H1 (cell line): ENCODE measurements at regions not wholly inside any gene's neighbourhood (a gene's known extent, or its start where the extent isn't known, plus 50 kb on each side); places are given as distances from the start of the nearest gene placed in this dataset.

Experiments used
- CTCF ChIA-PET: fragments of 300-600 bp; sonication (Branson Sonifier 250); formaldehyde crosslinking; loops from one replicate; lab custom pipeline; 2021; ENCODE audit not compliant: partially characterized antibody; lab: Charles Lee
- POLR2A ChIA-PET: fragments of 300-600 bp; sonication (Branson Sonifier 250); formaldehyde crosslinking; loops from one replicate; lab custom pipeline; 2021; ENCODE audit warnings: inconsistent platforms; ENCODE audit not compliant: partially characterized antibody; lab: Charles Lee
- DNase-seq, 2 experiments: peaks; one replicate each; pipeline versions ENCODE4 v3.0.0 to v3.0.0-alpha.2; 2010 to 2022; ENCODE audit warnings: low spot score in 2 of 2, low read depth in 1 of 2, mixed read lengths in 1 of 2
- FAIRE-seq: peaks from 2 replicates; lab custom pipeline; 2011; peaks lifted over from hg19 to GRCh38; lab: Jason Lieb, UNC
- H2AFZ ChIP-seq: 2 replicates; pipeline ENCODE4 v1.8.1; 2012; ENCODE audit warnings: low read length, inconsistent platforms
- H2AK5ac ChIP-seq: 2 replicates; pipeline ENCODE4 v1.6.1; 2013; ENCODE audit warnings: low read depth, low read length
- H2BK120ac ChIP-seq: replicated peaks from 2 replicates; pipeline ENCODE3; 2013; ENCODE audit warnings: low read depth, low read length, inconsistent platforms
- H2BK12ac ChIP-seq: 2 replicates; pipeline ENCODE4 v1.6.1; 2013; ENCODE audit warnings: low read depth, low read length
- H2BK15ac ChIP-seq: 2 replicates; pipeline ENCODE4 v1.6.1; 2013; ENCODE audit warnings: low read length
- H2BK20ac ChIP-seq: 2 replicates; pipeline ENCODE4 v1.6.1; 2013; ENCODE audit warnings: low read length
- H2BK5ac ChIP-seq: 2 replicates; pipeline ENCODE4 v1.6.1; 2013; ENCODE audit warnings: low read depth, low read length
- H3K14ac ChIP-seq: 2 replicates; pipeline ENCODE4 v1.6.1; 2013; ENCODE audit warnings: inconsistent platforms; ENCODE audit not compliant: insufficient read length
- H3K18ac ChIP-seq: 2 replicates; pipeline ENCODE4 v1.6.1; 2013; ENCODE audit warnings: low read length; ENCODE audit errors: extremely low read depth
- H3K23ac ChIP-seq: 2 replicates; pipeline ENCODE4 v1.6.1; 2013; ENCODE audit warnings: inconsistent platforms; ENCODE audit not compliant: insufficient read length
- H3K23me2 ChIP-seq: 2 replicates; pipeline ENCODE4 v1.6.1; 2013; ENCODE audit warnings: low read depth, low read length
- H3K27ac ChIP-seq: 2 replicates; pipeline ENCODE4 v1.6.1; 2011; ENCODE audit warnings: low read depth, low read length, inconsistent platforms
- H3K27me3 ChIP-seq, 4 experiments: replicated peaks in 1 of 4; 1 replicate in 1 of 4; 2 replicates in 3 of 4; pipeline versions ENCODE4 v1.6.1 to v1.8.1; 2011 to 2013; ENCODE audit warnings: low read length in 3 of 4, mild to moderate bottlenecking in 3 of 4, inconsistent platforms in 2 of 4, mixed read lengths in 2 of 4, moderate library complexity in 1 of 4; ENCODE audit not compliant: control insufficient read depth in 3 of 4, insufficient read depth in 3 of 4; ENCODE audit errors: extremely low read depth in 1 of 4
- H3K36me3 ChIP-seq, 4 experiments: 2 replicates each; pipeline versions ENCODE4 v1.6.1 to v1.8.1; 2011 to 2013; ENCODE audit warnings: mild to moderate bottlenecking in 4 of 4, low read length in 3 of 4, moderate library complexity in 2 of 4, control low read depth in 1 of 4, inconsistent platforms in 1 of 4; ENCODE audit not compliant: insufficient read depth in 4 of 4, control insufficient read depth in 2 of 4
- H3K4ac ChIP-seq: replicated peaks from 2 replicates; pipeline ENCODE3; 2013; ENCODE audit warnings: low read length, low read depth, mixed read lengths, inconsistent platforms; ENCODE audit not compliant: insufficient read length
- H3K4me1 ChIP-seq, 4 experiments: replicated peaks in 1 of 4; 1 replicate in 1 of 4; 2 replicates in 3 of 4; pipeline versions ENCODE4 v1.6.1 to v1.8.1; 2011 to 2013; ENCODE audit warnings: low read length in 3 of 4, inconsistent platforms in 2 of 4, mixed read lengths in 1 of 4; ENCODE audit not compliant: insufficient read depth in 4 of 4, control insufficient read depth in 3 of 4
- H3K4me2 ChIP-seq, 2 experiments: 2 replicates each; pipeline versions ENCODE4 v1.6.1 to v1.8.1; 2011 to 2013; ENCODE audit warnings: low read depth in 2 of 2, low read length in 2 of 2, control low read depth in 1 of 2, inconsistent platforms in 1 of 2, mild to moderate bottlenecking in 1 of 2; ENCODE audit not compliant: insufficient read depth in 1 of 2
- H3K4me3 ChIP-seq, 4 experiments: fragments of 200-600, 300-600 bp in 1 of 4; sonication (generic), shearing (Covaris generic), sonication (Bioruptor Twin) in 1 of 4; 2 replicates each; pipeline versions ENCODE4 v1.5.1 to v1.8.1; 2011 to 2016; ENCODE audit warnings: low read length in 4 of 4, low read depth in 3 of 4, control low read depth in 2 of 4, inconsistent platforms in 2 of 4, mild to moderate bottlenecking in 2 of 4, mixed read lengths in 1 of 4, moderate library complexity in 1 of 4; ENCODE audit not compliant: insufficient read depth in 2 of 4; ENCODE audit errors: extremely low read depth in 1 of 4
- H3K56ac ChIP-seq: replicated peaks from 2 replicates; pipeline ENCODE3; 2013; ENCODE audit warnings: low read depth, mild to moderate bottlenecking, mixed read lengths, low read length, inconsistent platforms; ENCODE audit not compliant: insufficient read length
- H3K79me1 ChIP-seq: 2 replicates; pipeline ENCODE4 v1.6.1; 2013; ENCODE audit warnings: low read depth, low read length, control low read depth
- H3K79me2 ChIP-seq, 2 experiments: 2 replicates each; pipeline versions ENCODE4 v1.6.1 to v1.8.1; 2012 to 2013; ENCODE audit warnings: low read length in 2 of 2, mild to moderate bottlenecking in 2 of 2, inconsistent platforms in 1 of 2; ENCODE audit not compliant: insufficient read depth in 2 of 2, control insufficient read depth in 1 of 2
- H3K9ac ChIP-seq, 4 experiments: replicated peaks in 1 of 4; 1 replicate in 1 of 4; 2 replicates in 3 of 4; pipeline versions ENCODE4 v1.6.1 to v1.8.1; 2011 to 2013; ENCODE audit warnings: low read depth in 3 of 4, low read length in 3 of 4, control low read depth in 2 of 4, mild to moderate bottlenecking in 2 of 4, moderate library complexity in 2 of 4, inconsistent platforms in 1 of 4; ENCODE audit errors: extremely low read depth in 1 of 4
- H3K9me3 ChIP-seq, 2 experiments: 2 replicates each; pipeline versions ENCODE4 v1.6.1 to v1.8.1; 2012 to 2013; ENCODE audit warnings: mild to moderate bottlenecking in 2 of 2, moderate library complexity in 2 of 2, control low read depth in 1 of 2, inconsistent platforms in 1 of 2, low read depth in 1 of 2, low read length in 1 of 2, mixed read lengths in 1 of 2; ENCODE audit not compliant: insufficient read depth in 2 of 2
- H4K20me1 ChIP-seq, 2 experiments: replicated peaks in 1 of 2; 2 replicates each; pipeline versions ENCODE3 to v1.8.1; 2011 to 2013; ENCODE audit warnings: inconsistent platforms in 2 of 2, low read length in 2 of 2, mild to moderate bottlenecking in 1 of 2; ENCODE audit not compliant: insufficient read depth in 2 of 2, control insufficient read depth in 1 of 2
- H4K5ac ChIP-seq: 2 replicates; pipeline ENCODE4 v1.6.1; 2013; ENCODE audit warnings: low read length, low read depth, mixed read lengths, inconsistent platforms; ENCODE audit not compliant: insufficient read length
- H4K8ac ChIP-seq: 2 replicates; pipeline ENCODE4 v1.8.0; 2013; ENCODE audit warnings: mild to moderate bottlenecking, moderate library complexity, low read length, inconsistent platforms; ENCODE audit not compliant: insufficient read depth; ENCODE audit errors: extremely low read depth
- H4K91ac ChIP-seq: replicated peaks from 2 replicates; pipeline ENCODE3; 2013; ENCODE audit warnings: low read length, mixed read lengths, inconsistent platforms; ENCODE audit not compliant: insufficient read length
- ATF3 ChIP-seq: IDR thresholded peaks from 2 replicates; pipeline ENCODE4 v1.6.1; 2011; ENCODE audit warnings: low read depth, mild to moderate bottlenecking, low read length; ENCODE audit not compliant: insufficient read depth
- JUN ChIP-seq: IDR thresholded peaks from 2 replicates; pipeline ENCODE4 v1.6.1; 2011; ENCODE audit warnings: low read depth, mild to moderate bottlenecking, improper control_type of control experiment, low read length
- MAFK ChIP-seq: IDR thresholded peaks from 2 replicates; pipeline ENCODE4 v1.6.1; 2012; ENCODE audit warnings: low read depth, mild to moderate bottlenecking, improper control_type of control experiment, low read length
- WGBS, 2 experiments: shearing (Covaris generic) in 1 of 2; methylation state at CpG; one replicate each; pipeline versions ENCODE4 v1.1.6 to v1.1.7; 2013 to 2015; ENCODE audit warnings: low lambda C conversion rate in 2 of 2, mixed read lengths in 2 of 2, inconsistent platforms in 1 of 2, low coverage in 1 of 2, missing lambda C conversion rate in 1 of 2; ENCODE audit not compliant: insufficient replicate concordance in 2 of 2, insufficient coverage in 1 of 2, insufficient read length in 1 of 2; ENCODE audit errors: extremely low coverage in 1 of 2, missing lambda C conversion rate in 1 of 2; 5-methylcytosine and 5-hydroxymethylcytosine counted together

- no peak overlapping the region for H3K23ac ChIP-seq
- DNase-seq, result no peak
- no peak overlapping the region for H3K9ac ChIP-seq
- no peak overlapping the region for H3K18ac ChIP-seq
- H3K4me2 ChIP-seq, result no peak overlapping the region
- 75% methylated on average over 3 of the region's 3 CpGs; no CpG with 5 or more reads in 1 of the 2 experiments for WGBS, 2 experiments
- ChIA-PET CTCF (no interaction called here), POLR2A (no interaction called here)
- no peaks in the 10 kb centered on the region for H3K79me1 ChIP-seq
- H2BK12ac ChIP-seq, result no peak overlapping the region
- no peak overlapping the region for H3K27ac ChIP-seq
- no peak overlapping the region for H4K5ac ChIP-seq
- H3K14ac ChIP-seq, result no peak overlapping the region
- no peak overlapping the region for H3K56ac ChIP-seq
- FAIRE-seq, result no peak
- no peak overlapping the region for H2BK15ac ChIP-seq
- no peak overlapping the region for H2AK5ac ChIP-seq
- H3K23me2 ChIP-seq, result no peaks in the 10 kb centered on the region
- no peaks in the 10 kb centered on the region for H3K79me2 ChIP-seq
- H2BK20ac ChIP-seq, result no peak overlapping the region
- no peak overlapping the region for H2AFZ ChIP-seq
- H3K4ac ChIP-seq, result no peak overlapping the region
- H3K4me1 ChIP-seq, result no peaks in the 10 kb centered on the region
- TF ChIP-seq MAFK (peak; percentile 98), ATF3 (no peak), JUN (no peak)
- H3K27me3 ChIP-seq, result no peaks in the 10 kb centered on the region; a peak in 2 of 7 replicates
- 0 out of 8 replicates have a peak, but pooled peaks cover 0 to 5% (median 0%) of the 10 kb centered on the region in 4 experiments for H3K36me3 ChIP-seq
- peaks cover 62 to 65% of the 10 kb centered on the region in 2 experiments for H3K9me3 ChIP-seq
- H2BK5ac ChIP-seq, result no peak overlapping the region
- H3K4me3 ChIP-seq, result no peak overlapping the region
- H2BK120ac ChIP-seq, result no peak overlapping the region
- no peak overlapping the region for H4K8ac ChIP-seq
- H4K20me1 ChIP-seq, result no peaks in the 10 kb centered on the region
- no peak overlapping the region for H4K91ac ChIP-seq
Measured at GRCh38 chr2:89849731-89850130, 1158.3 kb downstream of the RPIA start.
